ENCODE measurements at regions not wholly inside any gene's neighbourhood (a gene's known extent, or its start where the extent isn't known, plus 50 kb on each side); places are given as distances from the start of the nearest gene placed in this dataset.

- DNase-seq = no peak
Observed at GRCh38 chr15:31245756-31246155, 80.9 kb upstream of the KLF13 start.

- DNase-seq = no peak
Observed at GRCh38 chr15:31247404-31247803, 79.2 kb upstream of the KLF13 start.

GRCh38 chr15:31248263-31248662 lies 78.4 kb upstream of the KLF13 start:
- DNase-seq = no peak

GRCh38 chr15:31248951-31249350 lies 77.7 kb upstream of the KLF13 start:
- DNase-seq = no peak

- no peak for DNase-seq
Observed at GRCh38 chr15:31250033-31250432, 76.6 kb upstream of the KLF13 start.

- DNase-seq = no peak
Observed at GRCh38 chr15:31251165-31251564, 75.5 kb upstream of the KLF13 start.

- no peak for DNase-seq
Observed at GRCh38 chr15:31252171-31252785, 74.4 kb upstream of the KLF13 start.

- DNase-seq = no peak
Observed at GRCh38 chr15:31254431-31255175, 72.0 kb upstream of the KLF13 start.

- DNase-seq = no peak
Observed at GRCh38 chr15:31255176-31255510, 71.5 kb upstream of the KLF13 start.

GRCh38 chr15:31255732-31256377 lies 70.8 kb upstream of the KLF13 start:
- DNase-seq = no peak

GRCh38 chr15:31256378-31257265 lies 70.0 kb upstream of the KLF13 start:
- no peak for DNase-seq

- no peak for DNase-seq
Observed at GRCh38 chr15:31257286-31257685, 69.3 kb upstream of the KLF13 start.

- no peak for DNase-seq
Observed at GRCh38 chr15:31258260-31258659, 68.4 kb upstream of the KLF13 start.

GRCh38 chr15:31259562-31260252 lies 66.9 kb upstream of the KLF13 start:
- DNase-seq = no peak

- DNase-seq = peak in 1 of 2 experiments; percentile 9
Observed at GRCh38 chr15:31260646-31261265, 65.9 kb upstream of the KLF13 start.

GRCh38 chr15:31261266-31262142 lies 65.1 kb upstream of the KLF13 start:
- peak; percentile 14 to 19 for DNase-seq

GRCh38 chr15:31262143-31262530 lies 64.5 kb upstream of the KLF13 start:
- DNase-seq = peak; percentile 13 to 17

- peak; percentile 19 to 23 for DNase-seq
Observed at GRCh38 chr15:31262901-31263671, 63.5 kb upstream of the KLF13 start.

- DNase-seq = peak; percentile 83
Observed at GRCh38 chr15:31263751-31264558, 62.7 kb upstream of the KLF13 start.
